ENCODE measurements at regions not wholly inside any gene's neighbourhood (a gene's known extent, or its start where the extent isn't known, plus 50 kb on each side); places are given as distances from the start of the nearest gene placed in this dataset.
A peak's percentile ranks its signal among the peaks of the same experiment; 100 is the strongest.

DNA sequence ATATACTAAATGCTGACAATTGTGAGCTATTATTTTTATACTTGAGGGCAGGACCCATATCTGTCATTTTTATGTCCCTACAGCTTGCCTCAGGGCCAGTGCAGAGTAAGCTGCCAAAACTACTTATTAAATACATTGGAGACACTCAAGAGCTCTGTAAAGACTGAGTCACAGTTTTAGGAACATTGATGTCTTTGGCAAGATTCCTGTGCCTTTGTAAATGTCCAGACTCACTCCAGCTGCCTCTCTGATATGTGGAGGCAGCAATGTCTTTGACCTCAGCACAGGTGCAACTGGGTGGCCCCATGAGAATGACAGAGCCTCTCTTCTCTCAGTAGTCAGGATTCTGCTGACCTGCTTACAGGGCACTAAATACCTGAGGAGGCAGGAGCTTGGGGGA, 363.2 kb downstream of the OSTF1 start (continued):
- TF ChIP-seq, protein P1, sequence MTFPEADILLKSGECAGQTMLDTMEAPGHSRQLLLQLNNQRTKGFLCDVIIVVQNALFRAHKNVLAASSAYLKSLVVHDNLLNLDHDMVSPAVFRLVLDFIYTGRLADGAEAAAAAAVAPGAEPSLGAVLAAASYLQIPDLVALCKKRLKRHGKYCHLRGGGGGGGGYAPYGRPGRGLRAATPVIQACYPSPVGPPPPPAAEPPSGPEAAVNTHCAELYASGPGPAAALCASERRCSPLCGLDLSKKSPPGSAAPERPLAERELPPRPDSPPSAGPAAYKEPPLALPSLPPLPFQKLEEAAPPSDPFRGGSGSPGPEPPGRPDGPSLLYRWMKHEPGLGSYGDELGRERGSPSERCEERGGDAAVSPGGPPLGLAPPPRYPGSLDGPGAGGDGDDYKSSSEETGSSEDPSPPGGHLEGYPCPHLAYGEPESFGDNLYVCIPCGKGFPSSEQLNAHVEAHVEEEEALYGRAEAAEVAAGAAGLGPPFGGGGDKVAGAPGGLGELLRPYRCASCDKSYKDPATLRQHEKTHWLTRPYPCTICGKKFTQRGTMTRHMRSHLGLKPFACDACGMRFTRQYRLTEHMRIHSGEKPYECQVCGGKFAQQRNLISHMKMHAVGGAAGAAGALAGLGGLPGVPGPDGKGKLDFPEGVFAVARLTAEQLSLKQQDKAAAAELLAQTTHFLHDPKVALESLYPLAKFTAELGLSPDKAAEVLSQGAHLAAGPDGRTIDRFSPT (tag by site-specific recombination; IDR thresholded peaks at IDR 0.05): peak; percentile 56; the same call in 1 of the 2 replicates
- TF ChIP-seq ZNF366 (tag by site-specific recombination; conservative IDR thresholded peaks at IDR 0.05) (peak; percentile 46; the same call in 1 of the 2 replicates), OSR2 (tag by site-specific recombination; IDR thresholded peaks at IDR 0.05) (peak; percentile 68), ZNF146 (tag by site-specific recombination; IDR thresholded peaks at IDR 0.05) (no peak), GLI2 (tag by site-specific recombination; IDR thresholded peaks at IDR 0.05; ENCODE audit: borderline replicate concordance, low read depth) (peak; percentile 30; the same call in 1 of the 2 replicates), MEIS1 (CRISPR knock-in tag; IDR thresholded peaks at IDR 0.05; ENCODE audit: borderline replicate concordance) (no peak), ZEB2 (tag by site-specific recombination; IDR thresholded peaks at IDR 0.05) (peak; percentile 79), ZNF23 (tag by site-specific recombination; IDR thresholded peaks at IDR 0.05; ENCODE audit: borderline replicate concordance) (no peak), IKZF3 (tag by site-specific recombination; IDR thresholded peaks at IDR 0.05) (peak; percentile 56), ZNF843 (tag by site-specific recombination; IDR thresholded peaks at IDR 0.05) (peak; percentile 88)

DNA sequence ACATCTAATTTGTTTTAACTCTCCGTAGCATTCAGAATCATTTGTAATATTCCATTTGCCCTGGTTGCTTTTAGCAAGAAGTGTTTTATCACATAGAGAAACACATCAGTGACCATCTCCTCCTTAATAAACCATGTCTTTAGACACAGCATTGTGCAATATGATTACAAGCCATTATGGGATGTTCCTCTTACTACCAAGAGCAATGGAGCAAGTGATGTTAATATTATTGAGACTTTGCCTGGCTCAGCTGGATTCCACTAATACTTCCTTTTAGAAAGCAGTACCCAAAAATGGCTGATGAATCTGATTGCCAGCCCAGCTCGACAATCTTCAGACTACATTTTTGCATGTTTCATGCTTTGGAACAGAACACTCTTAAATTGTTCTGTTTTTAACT, 364.2 kb downstream of the OSTF1 start:
- Histone ChIP-seq H3K27ac (ENCODE audit: extremely low read depth, low read depth, low read length) (no peak overlapping the region), H3K4me3 (ENCODE audit: low read depth, low read length) (no peak overlapping the region), H3K9me3 (ENCODE audit: control insufficient read depth, insufficient read depth, low read depth, low read length) (no peaks in the 10 kb centered on the region), H3K4me1 (ENCODE audit: control insufficient read depth, insufficient read depth, low read length) (peaks cover 18% of the 10 kb centered on the region), H3K36me3 (ENCODE audit: control insufficient read depth in 2 of 2, insufficient read depth in 1 of 2, low read length in 2 of 2) (no peaks in the 10 kb centered on the region)
- TF ChIP-seq ZNF394 (tag by site-specific recombination; IDR thresholded peaks at IDR 0.05; ENCODE audit: borderline replicate concordance): no peak
- no peak for TF ChIP-seq ZNF777 (tag by site-specific recombination; IDR thresholded peaks at IDR 0.05; ENCODE audit: borderline replicate concordance)
- no peak for TF ChIP-seq ZNF157 (tag by site-specific recombination; IDR thresholded peaks at IDR 0.05)
- TF ChIP-seq, protein P2, sequence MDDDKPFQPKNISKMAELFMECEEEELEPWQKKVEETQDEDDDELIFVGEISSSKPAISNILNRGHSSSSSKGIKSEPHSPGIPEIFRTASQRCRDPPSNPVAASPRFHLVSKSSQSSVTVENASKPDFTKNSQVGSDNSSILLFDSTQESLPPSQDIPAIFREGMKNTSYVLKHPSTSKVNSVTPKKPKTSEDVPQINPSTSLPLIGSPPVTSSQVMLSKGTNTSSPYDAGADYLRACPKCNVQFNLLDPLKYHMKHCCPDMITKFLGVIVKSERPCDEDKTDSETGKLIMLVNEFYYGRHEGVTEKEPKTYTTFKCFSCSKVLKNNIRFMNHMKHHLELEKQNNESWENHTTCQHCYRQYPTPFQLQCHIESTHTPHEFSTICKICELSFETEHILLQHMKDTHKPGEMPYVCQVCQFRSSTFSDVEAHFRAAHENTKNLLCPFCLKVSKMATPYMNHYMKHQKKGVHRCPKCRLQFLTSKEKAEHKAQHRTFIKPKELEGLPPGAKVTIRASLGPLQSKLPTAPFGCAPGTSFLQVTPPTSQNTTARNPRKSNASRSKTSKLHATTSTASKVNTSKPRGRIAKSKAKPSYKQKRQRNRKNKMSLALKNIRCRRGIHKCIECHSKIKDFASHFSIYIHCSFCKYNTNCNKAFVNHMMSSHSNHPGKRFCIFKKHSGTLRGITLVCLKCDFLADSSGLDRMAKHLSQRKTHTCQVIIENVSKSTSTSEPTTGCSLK (tag by site-specific recombination; IDR thresholded peaks at IDR 0.05): no peak
- TF ChIP-seq ZNF558 (tag by site-specific recombination; IDR thresholded peaks at IDR 0.05): no peak
- no peak for TF ChIP-seq SALL2 (tag by site-specific recombination; IDR thresholded peaks at IDR 0.05; ENCODE audit: borderline replicate concordance)
- TF ChIP-seq SETDB1 (IDR thresholded peaks at IDR 0.05; ENCODE audit: insufficient read length, low read length): no peak
- TF ChIP-seq ZNF501 (tag by site-specific recombination; IDR thresholded peaks at IDR 0.05): no peak
- TF ChIP-seq, protein P3, sequence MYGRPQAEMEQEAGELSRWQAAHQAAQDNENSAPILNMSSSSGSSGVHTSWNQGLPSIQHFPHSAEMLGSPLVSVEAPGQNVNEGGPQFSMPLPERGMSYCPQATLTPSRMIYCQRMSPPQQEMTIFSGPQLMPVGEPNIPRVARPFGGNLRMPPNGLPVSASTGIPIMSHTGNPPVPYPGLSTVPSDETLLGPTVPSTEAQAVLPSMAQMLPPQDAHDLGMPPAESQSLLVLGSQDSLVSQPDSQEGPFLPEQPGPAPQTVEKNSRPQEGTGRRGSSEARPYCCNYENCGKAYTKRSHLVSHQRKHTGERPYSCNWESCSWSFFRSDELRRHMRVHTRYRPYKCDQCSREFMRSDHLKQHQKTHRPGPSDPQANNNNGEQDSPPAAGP (tag by site-specific recombination; IDR thresholded peaks at IDR 0.05): no peak
- no peak for TF ChIP-seq ZNF350 (tag by site-specific recombination; IDR thresholded peaks at IDR 0.05)
- TF ChIP-seq ZNF792 (tag by site-specific recombination; IDR thresholded peaks at IDR 0.05): no peak
- POLR2A ChIA-PET: no interaction called here
- CTCF ChIA-PET: interaction anchor here (1.1 kb wide), 1 partner anchor 82 kb away, joined by 3 read pairs; no protein-coding TSS in a partner anchor

Measured in HEK293 (cell line).